Ovary (tissue), 3 donors: ENCODE measurements at regions not wholly inside any gene's neighbourhood (a gene's known extent, or its start where the extent isn't known, plus 50 kb on each side); places are given as distances from the start of the nearest gene placed in this dataset.

Experiments
- CTCF ChIP-seq, 3 donors: fragments of 450-650 bp in 2 of 3; fragments of 200-600 bp in 1 of 3; IDR thresholded peaks; one replicate each; pipeline versions ENCODE4 v1.5.1 to v1.8.0; 2016 to 2022; ENCODE audit warnings: antibody characterized with exemption in 3 of 3, mild to moderate bottlenecking in 1 of 3
- EP300 ChIP-seq: sonication (generic); formaldehyde crosslinking; IDR thresholded peaks from one replicate; pipeline ENCODE4 v1.6.1; 2017; ENCODE audit warnings: antibody characterized with exemption
- POLR2A ChIP-seq: fragments of 450-650 bp; IDR thresholded peaks from one replicate; pipeline ENCODE4 v1.6.1; 2017; ENCODE audit warnings: antibody characterized with exemption, mild to moderate bottlenecking, moderate library complexity
- donor health status: DM: no; HTN: no; CAD: no.

- TF ChIP-seq CTCF (IDR thresholded peaks at IDR 0.05): no peak
- TF ChIP-seq POLR2A: no peak
- TF ChIP-seq EP300: no peak
Observed at GRCh38 chr4:135941671-135942070, 1590.6 kb downstream of the PCDH18 start.
